GM12875 (cell line): ENCODE measurements at regions not wholly inside any gene's neighbourhood (a gene's known extent, or its start where the extent isn't known, plus 50 kb on each side); places are given as distances from the start of the nearest gene placed in this dataset.

ENCODE experiments used
- H3K4me3 ChIP-seq: one replicate; pipeline ENCODE4 v1.5.1; 2011; ENCODE audit warnings: low read depth, low read length, control low read depth
- CTCF ChIP-seq: IDR thresholded peaks from 2 replicates; pipeline ENCODE4 v1.5.1; 2011; ENCODE audit warnings: low read depth, mild to moderate bottlenecking, control low read depth, inconsistent platforms, low read length, moderate library complexity, borderline replicate concordance; ENCODE audit not compliant: insufficient read depth

- no peak for TF ChIP-seq CTCF
- H3K4me3 ChIP-seq, result no peak overlapping the region
Observed at GRCh38 chr1:58993403-58993802, 209.6 kb upstream of the JUN start.

GRCh38 chr1:58994664-58995063 is 210.8 kb upstream of the JUN start:
- no peak for TF ChIP-seq CTCF
- no peak overlapping the region for H3K4me3 ChIP-seq

GRCh38 chr1:58996341-58997059 is 212.7 kb upstream of the JUN start:
- no peak overlapping the region for H3K4me3 ChIP-seq
- TF ChIP-seq CTCF, result no peak

GRCh38 chr1:58997060-58997411 is 213.2 kb upstream of the JUN start:
- H3K4me3 ChIP-seq, result no peak overlapping the region

GRCh38 chr1:58997637-58998036 is 213.8 kb upstream of the JUN start:
- H3K4me3 ChIP-seq, result no peak overlapping the region
- no peak for TF ChIP-seq CTCF

More at GRCh38 chr1:58997060-58997411, 213.2 kb upstream of the JUN start:
- TF ChIP-seq CTCF, result no peak

GRCh38 chr1:58999676-59000075 is 215.8 kb upstream of the JUN start:
- no peak overlapping the region for H3K4me3 ChIP-seq
- no peak for TF ChIP-seq CTCF

- no peak for TF ChIP-seq CTCF
- no peak overlapping the region for H3K4me3 ChIP-seq
Observed at GRCh38 chr1:59004755-59005154, 220.9 kb upstream of the JUN start.
